ENCODE measurements at regions not wholly inside any gene's neighbourhood (a gene's known extent, or its start where the extent isn't known, plus 50 kb on each side); places are given as distances from the start of the nearest gene placed in this dataset.
A peak's percentile ranks its signal among the peaks of the same experiment; 100 is the strongest.

DNA sequence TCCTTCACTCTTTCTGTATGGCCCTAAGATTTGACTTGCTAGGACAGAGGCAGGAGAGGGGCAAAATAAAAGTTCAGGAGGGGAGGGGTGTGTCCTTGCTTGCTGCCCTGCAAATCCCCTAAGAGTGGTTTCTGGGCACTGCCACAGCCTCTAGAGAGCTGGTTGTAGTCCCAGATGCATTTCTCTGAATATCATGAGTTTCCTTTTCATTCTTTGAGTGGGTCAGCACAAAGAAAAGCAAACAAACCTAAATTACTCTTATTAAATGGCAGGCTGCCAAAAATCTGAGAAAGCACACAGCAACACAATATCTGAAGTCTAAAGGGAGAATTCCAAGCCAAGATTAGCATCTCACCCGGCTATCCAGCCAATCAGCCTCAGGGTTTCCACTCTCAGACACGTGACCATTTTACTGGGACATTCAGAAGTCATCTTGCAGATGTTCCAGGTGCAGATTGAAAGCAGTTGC lies 919.3 kb downstream of the TUSC7 start (continued):
- TF ChIP-seq MXI1 (IDR thresholded peaks at IDR 0.05; ENCODE audit: low read depth, low read length) (no peak; the same call in 1 of the 2 replicates), REST (IDR thresholded peaks at IDR 0.05; ENCODE audit: low read depth, low read length) (no peak), SMC3 (IDR thresholded peaks at IDR 0.05; ENCODE audit: low read depth, low read length) (no peak), GABPA (IDR thresholded peaks at IDR 0.05; ENCODE audit: low read depth) (no peak), GATA2 (CRISPR knock-in tag; IDR thresholded peaks at IDR 0.05) (peak; percentile 85), CHD2 (IDR thresholded peaks at IDR 0.05; ENCODE audit: low read length, partially characterized antibody) (peak; percentile 63), ZBTB33 (IDR thresholded peaks at IDR 0.05; ENCODE audit: borderline replicate concordance, low read depth) (no peak), TCF12 (IDR thresholded peaks at IDR 0.05) (peak; percentile 76)
- TF ChIP-seq, protein P1, sequence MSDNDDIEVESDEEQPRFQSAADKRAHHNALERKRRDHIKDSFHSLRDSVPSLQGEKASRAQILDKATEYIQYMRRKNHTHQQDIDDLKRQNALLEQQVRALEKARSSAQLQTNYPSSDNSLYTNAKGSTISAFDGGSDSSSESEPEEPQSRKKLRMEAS (IDR thresholded peaks at IDR 0.05; ENCODE audit: low read depth) = 0 out of 2 replicates have a peak, but pooled peaks have one; percentile 35

GRCh38 chr3:117629505-117629904 lies 919.9 kb downstream of the TUSC7 start:
- no peaks in the 10 kb centered on the region for H3F3A ChIP-seq (replicated peaks; ENCODE audit: insufficient read depth)
- no peaks in the 10 kb centered on the region for H3K27me3 ChIP-seq (ENCODE audit: insufficient read depth)
- H3K9me3 ChIP-seq = no peaks in the 10 kb centered on the region
- H3K9ac ChIP-seq = no peak overlapping the region
- POLR2A ChIA-PET = no interaction called here
- H4K20me1 ChIP-seq (ENCODE audit: insufficient read depth) = no peaks in the 10 kb centered on the region
- peak; percentile 23 for DNase-seq
- no peaks in the 10 kb centered on the region for H3K9me2 ChIP-seq
- 32% methylated on average over 9 of the region's 9 CpGs for WGBS (ENCODE audit: low lambda C conversion rate)
- peak overlapping the region; percentile 59; the same call in 1 of the 2 replicates for H3K4me2 ChIP-seq
- H2AFZ ChIP-seq (ENCODE audit: low read depth) = no peak overlapping the region
- CTCF ChIA-PET = interaction anchor here (0.7 to 1.4 kb wide), 2 partner anchors 368 to 859 kb away, joined by 4 to 5 read pairs; no protein-coding TSS in a partner anchor
- H3K27ac ChIP-seq (ENCODE audit: low read depth in 2 of 2, low read length in 1 of 2) = peak overlapping the region; percentile 42 to 96; a peak in 3 of 4 replicates
- TF ChIP-seq MXI1 (IDR thresholded peaks at IDR 0.05; ENCODE audit: low read depth, low read length) = peak; percentile 7; the same call in 1 of the 2 replicates
- TF ChIP-seq GATA2 (CRISPR knock-in tag; IDR thresholded peaks at IDR 0.05) = peak; percentile 16
- peak in 1 of 2 experiments; percentile 84; a peak in 2 of 4 replicates for TF ChIP-seq EP300 (IDR thresholded peaks at IDR 0.05; ENCODE audit: borderline replicate concordance in 1 of 2, low read depth in 1 of 2, low read length in 1 of 2)
- no peak; the same call in none of the 2 replicates for TF ChIP-seq RAD21 (IDR thresholded peaks at IDR 0.05; ENCODE audit: low read length)
- TF ChIP-seq YY1 (IDR thresholded peaks at IDR 0.05; ENCODE audit: low read depth) = no peak
- peak; percentile 68; the same call in 1 of the 2 replicates for TF ChIP-seq RCOR1 (IDR thresholded peaks at IDR 0.05; ENCODE audit: low read length)
- no peak for TF ChIP-seq ELF1 (IDR thresholded peaks at IDR 0.05)
- no peak for TF ChIP-seq MEF2A (IDR thresholded peaks at IDR 0.05; ENCODE audit: borderline replicate concordance, low read depth)
- no peaks in the 10 kb centered on the region for H3K79me2 ChIP-seq (ENCODE audit: insufficient read depth)
- no peak overlapping the region for H3K4me3 ChIP-seq (ENCODE audit: low read depth in 2 of 2, low read length in 1 of 2)
- peaks cover 10 to 45% of the 10 kb centered on the region in 2 experiments; a peak in 3 of 4 replicates for H3K4me1 ChIP-seq (ENCODE audit: control insufficient read depth in 1 of 2, insufficient read depth in 2 of 2, low read depth in 1 of 2, low read length in 1 of 2)
- H3K36me3 ChIP-seq (replicated peaks in 1 of 2; ENCODE audit: control insufficient read depth in 1 of 2, insufficient read depth in 2 of 2, low read length in 1 of 2) = no peaks in the 10 kb centered on the region
